Stimulated activated CD4-positive, alpha-beta T cell treated with anti-CD3 and anti-CD28 coated beads, Interleukin-15, amount 100 ng/mL, for 24 hours (primary cell): ENCODE measurements at regions not wholly inside any gene's neighbourhood (a gene's known extent, or its start where the extent isn't known, plus 50 kb on each side); places are given as distances from the start of the nearest gene placed in this dataset.
"Not testable (repeated sequence)": the region's sequence is repeated elsewhere in the genome, so short reads cannot be mapped to it uniquely, and the experiment has no call there.

Source experiments
- DNase-seq: peaks from one replicate; pipeline ENCODE4 v3.0.0-alpha.2; 2020

GRCh38 chr19:22545751-22546150 is 88.4 kb upstream of the ZNF492 start:
- DNase-seq: peak; percentile 51

GRCh38 chr19:22533761-22534160 is 100.4 kb upstream of the ZNF492 start:
- no peak for DNase-seq

GRCh38 chr19:22532388-22533300 is 101.5 kb upstream of the ZNF492 start:
- no peak for DNase-seq

GRCh38 chr19:22530042-22530441 is 104.1 kb upstream of the ZNF492 start:
- DNase-seq: no peak

- no peak for DNase-seq
These were observed 105.2 kb upstream of the ZNF492 start for GRCh38 chr19:22528956-22529355.

DNA sequence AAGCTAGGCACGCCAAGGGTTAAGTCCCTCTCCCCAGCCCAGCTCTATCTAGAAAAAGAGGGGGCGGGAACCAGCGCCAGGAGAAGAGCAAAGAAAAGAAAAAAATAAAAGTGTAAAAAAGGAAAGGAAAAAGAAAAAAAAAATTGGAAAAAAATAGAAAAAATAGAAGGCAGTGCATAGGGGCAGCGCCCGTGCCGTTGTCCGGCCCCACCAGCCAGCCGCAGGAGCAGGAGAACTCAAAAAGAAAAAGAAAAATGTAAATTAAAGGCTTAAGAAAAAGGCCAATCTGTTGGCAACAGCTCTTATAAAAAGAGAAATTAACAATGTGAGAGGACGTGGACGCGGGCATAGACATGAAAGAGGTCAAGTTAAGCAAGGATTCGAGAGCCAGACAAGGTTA is 105.4 kb upstream of the ZNF98 start:
- DNase-seq: no peak

- no peak for DNase-seq
These were observed 104.6 kb upstream of the ZNF98 start for GRCh38 chr19:22526661-22527272.

DNA sequence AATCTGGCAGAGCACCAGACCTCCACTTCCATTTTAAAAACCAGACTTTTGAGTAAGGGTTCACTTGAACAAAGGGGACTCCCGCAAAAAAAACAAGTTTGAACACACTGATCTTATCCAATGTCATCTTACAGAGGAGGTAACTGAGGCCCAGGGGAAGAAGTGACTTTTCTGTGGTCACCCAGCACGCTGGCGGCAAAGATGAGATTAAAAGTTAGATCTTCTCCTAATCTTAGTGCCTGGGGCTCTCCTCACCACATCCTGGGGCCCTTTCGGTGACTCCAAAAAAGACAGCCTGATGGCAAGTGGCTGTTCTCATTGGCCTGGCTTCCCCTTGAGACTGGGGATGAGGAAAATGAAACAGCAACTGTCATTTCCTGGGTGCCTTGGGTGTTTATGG is 101.8 kb upstream of the ZNF98 start:
- DNase-seq: no peak

- not testable (repeated sequence) for DNase-seq
These were observed 97.4 kb upstream of the ZNF98 start for GRCh38 chr19:22519562-22519961.

- DNase-seq: no peak
These were observed 97.0 kb upstream of the ZNF98 start for GRCh38 chr19:22519152-22519551.

- DNase-seq: no peak
These were observed 95.6 kb upstream of the ZNF98 start for GRCh38 chr19:22517496-22518411.

GRCh38 chr19:22515435-22515834 is 93.3 kb upstream of the ZNF98 start:
- DNase-seq: no peak

GRCh38 chr19:22503524-22503923 is 81.4 kb upstream of the ZNF98 start:
- DNase-seq: no peak

- DNase-seq: no peak
These were observed 80.6 kb upstream of the ZNF98 start for GRCh38 chr19:22502766-22503165.

DNA sequence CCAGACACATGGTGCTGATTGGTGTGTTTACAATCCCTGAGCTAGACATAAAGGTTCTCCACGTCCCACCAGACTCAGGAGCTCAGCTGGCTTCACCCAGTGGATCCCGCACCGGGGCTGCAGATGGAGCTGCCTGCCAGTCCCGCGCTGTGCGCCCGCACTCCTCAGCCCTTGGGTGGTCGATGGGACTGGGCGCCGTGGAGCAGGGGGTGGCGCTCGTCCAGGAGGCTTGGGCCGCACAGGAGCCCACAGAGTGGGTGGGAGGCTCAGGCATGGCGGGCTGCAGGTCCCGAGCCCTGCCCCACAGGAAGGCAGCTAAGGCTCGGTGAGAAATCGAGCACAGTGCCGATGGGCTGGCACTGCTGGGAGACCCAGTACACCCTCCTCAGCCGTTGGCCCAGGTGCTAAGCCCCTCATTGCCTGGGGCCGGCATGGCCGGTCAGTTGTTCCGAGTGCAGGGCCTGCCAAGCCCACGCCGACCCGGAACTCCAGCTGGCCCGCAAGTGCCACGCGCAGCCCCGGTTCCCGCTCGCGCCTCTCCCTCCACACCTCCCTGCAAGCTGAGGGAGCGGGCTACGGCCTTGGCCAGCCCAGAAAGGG is 76.8 kb upstream of the ZNF98 start:
- DNase-seq: not testable (repeated sequence)

- no peak for DNase-seq
These were observed 69.6 kb upstream of the ZNF98 start for GRCh38 chr19:22491746-22492145.

GRCh38 chr19:22483514-22483913 is 61.4 kb upstream of the ZNF98 start:
- DNase-seq: not testable (repeated sequence)

DNA sequence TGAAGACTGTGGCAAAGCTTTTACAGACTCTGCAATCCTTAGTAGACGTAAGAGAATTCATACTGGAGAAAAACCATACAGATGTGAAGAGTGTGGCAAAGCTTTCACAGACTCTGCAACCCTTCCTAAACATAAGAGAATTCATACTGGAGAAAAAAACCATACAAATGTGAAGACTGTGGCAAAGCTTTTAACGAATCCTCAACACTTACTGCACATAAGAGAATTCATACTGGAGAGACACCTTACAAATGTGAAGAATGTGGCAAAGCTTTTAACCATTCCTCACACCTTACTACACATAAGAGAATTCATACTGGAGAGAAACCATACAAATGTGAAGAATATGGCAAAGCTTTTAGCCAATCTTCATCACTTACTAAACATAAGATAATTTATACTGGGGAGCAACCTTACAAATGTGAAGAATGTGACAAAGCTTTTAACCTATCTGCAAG is 50.1 kb upstream of the ZNF98 start:
- DNase-seq: no peak
